Hepatocyte (in vitro differentiated cells): ENCODE measurements at regions not wholly inside any gene's neighbourhood (a gene's known extent, or its start where the extent isn't known, plus 50 kb on each side); places are given as distances from the start of the nearest gene placed in this dataset.

Experiments used
- CTCF ChIP-seq: fragments of 200-600 bp; sonication (generic); IDR thresholded peaks from 2 replicates; pipeline ENCODE4 v1.5.1; 2016; ENCODE audit warnings: antibody characterized with exemption, mild to moderate bottlenecking; ENCODE audit not compliant: poor library complexity
- EZH2 ChIP-seq: fragments of 200-600 bp; sonication (generic); IDR thresholded peaks from 2 replicates; pipeline ENCODE4 v1.6.1; 2016; ENCODE audit warnings: antibody characterized with exemption, mild to moderate bottlenecking, borderline replicate concordance
- EZH2phosphoT487 ChIP-seq: fragments of 200-600 bp; sonication (generic); IDR thresholded peaks from one replicate; pipeline ENCODE4 v1.6.1; 2018; ENCODE audit warnings: antibody characterized with exemption, mild to moderate bottlenecking, low read depth, moderate library complexity; ENCODE audit not compliant: unreplicated experiment, severe bottlenecking

GRCh38 chr1:219506473-219506899 lies 106.4 kb downstream of the ZC3H11B start:
- TF ChIP-seq CTCF (no peak), EZH2 (no peak), EZH2phosphoT487 (no peak)
